ENCODE measurements at regions not wholly inside any gene's neighbourhood (a gene's known extent, or its start where the extent isn't known, plus 50 kb on each side); places are given as distances from the start of the nearest gene placed in this dataset.

GRCh38 chr3:162718697-162719096, 1222.1 kb downstream of the OTOL1 start:
- no peak for TF ChIP-seq CTCF (IDR thresholded peaks at IDR 0.05)
- TF ChIP-seq POLR2A (IDR thresholded peaks at IDR 0.05) = no peak
